ENCODE measurements at regions not wholly inside any gene's neighbourhood (a gene's known extent, or its start where the extent isn't known, plus 50 kb on each side); places are given as distances from the start of the nearest gene placed in this dataset.

DNA sequence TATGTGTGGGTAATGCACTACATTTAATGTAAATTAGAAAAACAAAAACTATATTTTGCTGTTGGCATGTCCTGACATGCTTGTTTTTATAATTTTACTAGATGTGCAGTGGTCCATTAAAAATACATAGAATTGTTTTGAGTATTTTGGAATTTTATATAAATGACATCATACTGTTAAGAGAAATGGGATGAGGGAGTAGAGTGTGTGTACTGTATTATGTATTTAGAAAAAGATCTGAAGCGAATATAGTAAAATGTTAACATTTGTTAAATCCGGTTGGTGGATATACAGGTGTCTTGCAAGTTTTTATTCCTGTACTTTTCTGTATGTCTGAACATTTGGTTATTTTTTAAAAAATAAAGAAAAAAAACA, 288.4 kb upstream of the SATB1 start:
- Histone ChIP-seq H3K9me2 (ENCODE audit: low read depth, low read length) (no peaks in the 10 kb centered on the region), H3K4me3 (ENCODE audit: low read depth, low read length, poor library complexity, severe bottlenecking) (no peak overlapping the region), H3K4me1 (ENCODE audit: insufficient read depth, low read length, severe bottlenecking) (no peaks in the 10 kb centered on the region), H3K36me3 (ENCODE audit: insufficient read depth, low read length) (no peaks in the 10 kb centered on the region), H3K9ac (ENCODE audit: low read length) (no peak overlapping the region), H3K27me3 (ENCODE audit: insufficient read depth, low read length) (no peaks in the 10 kb centered on the region), H3K79me2 (ENCODE audit: insufficient read depth, low read length) (no peaks in the 10 kb centered on the region), H3K27ac (ENCODE audit: low read depth, low read length, poor library complexity, severe bottlenecking) (no peak overlapping the region), H3K9me3 (ENCODE audit: low read length) (no peaks in the 10 kb centered on the region), H3K4me2 (ENCODE audit: low read length) (no peak overlapping the region), H2AFZ (ENCODE audit: low read length) (no peak overlapping the region), H3F3A (ENCODE audit: insufficient read depth, low read length) (no peaks in the 10 kb centered on the region), H4K20me1 (ENCODE audit: insufficient read depth, low read length) (no peaks in the 10 kb centered on the region)
- TF ChIP-seq CTCF (IDR thresholded peaks at IDR 0.05; ENCODE audit: low read length): no peak
- no peak for TF ChIP-seq EZH2 (IDR thresholded peaks at IDR 0.05; ENCODE audit: borderline replicate concordance, low read length)

DNA sequence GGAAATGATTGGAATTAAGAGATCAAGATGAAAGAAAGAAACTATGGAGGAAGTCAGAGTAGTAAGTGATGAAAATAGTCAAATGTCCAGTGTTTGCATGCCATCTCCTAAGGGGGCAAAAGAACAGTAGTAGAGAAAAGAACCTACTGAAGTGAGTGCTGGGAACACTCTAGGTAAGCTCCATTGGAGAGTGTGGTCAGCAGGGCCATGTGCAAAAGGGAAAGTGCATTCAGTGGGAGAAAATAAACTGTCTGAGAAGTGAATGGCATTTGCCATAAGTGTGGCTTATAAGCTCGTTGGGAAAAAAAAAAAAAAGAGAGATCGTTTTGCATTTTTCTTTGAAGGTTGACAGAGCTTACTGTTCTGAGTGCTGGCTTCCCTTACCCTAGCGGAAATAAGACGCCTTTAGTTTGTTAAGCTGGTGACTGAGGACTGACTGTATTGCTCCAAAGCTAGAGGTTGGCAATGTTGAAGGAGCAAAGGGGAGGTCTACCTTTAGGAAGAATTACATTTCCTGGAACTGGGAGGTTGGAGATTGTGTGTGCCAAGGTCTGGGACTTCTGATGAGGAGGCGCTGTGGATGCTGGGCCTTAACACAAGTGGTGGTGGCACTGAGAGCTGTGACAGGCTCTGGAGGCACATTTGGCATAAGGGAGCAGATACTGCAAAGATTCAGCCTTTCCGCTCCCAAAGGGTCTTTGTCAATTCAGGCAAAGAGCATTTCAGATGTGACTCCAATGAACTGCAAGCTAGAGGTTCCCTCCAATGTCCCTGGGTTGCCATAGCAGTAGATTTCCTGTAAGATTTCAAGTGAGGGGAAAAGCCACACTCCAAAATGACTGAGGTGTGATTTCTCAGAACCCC, 287.8 kb upstream of the SATB1 start:
- no peaks in the 10 kb centered on the region for H3K79me2 ChIP-seq (ENCODE audit: insufficient read depth, low read length)
- H3K9me3 ChIP-seq (ENCODE audit: low read length): no peaks in the 10 kb centered on the region
- H2AFZ ChIP-seq (ENCODE audit: low read length): no peak overlapping the region
- no peaks in the 10 kb centered on the region for H3K27me3 ChIP-seq (ENCODE audit: insufficient read depth, low read length)
- H3F3A ChIP-seq (ENCODE audit: insufficient read depth, low read length): no peaks in the 10 kb centered on the region
- H3K9ac ChIP-seq (ENCODE audit: low read length): no peak overlapping the region
- no peak overlapping the region for H3K27ac ChIP-seq (ENCODE audit: low read depth, low read length, poor library complexity, severe bottlenecking)
- H3K9me2 ChIP-seq (ENCODE audit: low read depth, low read length): no peaks in the 10 kb centered on the region
- H3K36me3 ChIP-seq (ENCODE audit: insufficient read depth, low read length): no peaks in the 10 kb centered on the region
- no peaks in the 10 kb centered on the region for H4K20me1 ChIP-seq (ENCODE audit: insufficient read depth, low read length)
- H3K4me2 ChIP-seq (ENCODE audit: low read length): no peak overlapping the region
- TF ChIP-seq CTCF (IDR thresholded peaks at IDR 0.05; ENCODE audit: low read length) (no peak), EZH2 (IDR thresholded peaks at IDR 0.05; ENCODE audit: borderline replicate concordance, low read length) (no peak)
- H3K4me3 ChIP-seq (ENCODE audit: low read depth, low read length, poor library complexity, severe bottlenecking): no peak overlapping the region
- H3K4me1 ChIP-seq (ENCODE audit: insufficient read depth, low read length, severe bottlenecking): no peaks in the 10 kb centered on the region

- H3K9me3 ChIP-seq (ENCODE audit: low read length): no peaks in the 10 kb centered on the region
- H3K27me3 ChIP-seq (ENCODE audit: insufficient read depth, low read length): no peaks in the 10 kb centered on the region
- no peak overlapping the region for H3K9ac ChIP-seq (ENCODE audit: low read length)
- TF ChIP-seq EZH2 (IDR thresholded peaks at IDR 0.05; ENCODE audit: borderline replicate concordance, low read length) (no peak), CTCF (IDR thresholded peaks at IDR 0.05; ENCODE audit: low read length) (no peak)
- H3K79me2 ChIP-seq (ENCODE audit: insufficient read depth, low read length): no peaks in the 10 kb centered on the region
- H4K20me1 ChIP-seq (ENCODE audit: insufficient read depth, low read length): no peaks in the 10 kb centered on the region
- no peaks in the 10 kb centered on the region for H3K36me3 ChIP-seq (ENCODE audit: insufficient read depth, low read length)
- no peak overlapping the region for H2AFZ ChIP-seq (ENCODE audit: low read length)
- no peak overlapping the region for H3K4me2 ChIP-seq (ENCODE audit: low read length)
- H3K4me3 ChIP-seq (ENCODE audit: low read depth, low read length, poor library complexity, severe bottlenecking): no peak overlapping the region
- no peaks in the 10 kb centered on the region for H3K4me1 ChIP-seq (ENCODE audit: insufficient read depth, low read length, severe bottlenecking)
- H3K27ac ChIP-seq (ENCODE audit: low read depth, low read length, poor library complexity, severe bottlenecking): no peak overlapping the region
- no peaks in the 10 kb centered on the region for H3F3A ChIP-seq (ENCODE audit: insufficient read depth, low read length)
- H3K9me2 ChIP-seq (ENCODE audit: low read depth, low read length): no peaks in the 10 kb centered on the region
These were observed 279.2 kb upstream of the SATB1 start for GRCh38 chr3:18704326-18704725.
